AG04449 (cell line): ENCODE measurements at regions not wholly inside any gene's neighbourhood (a gene's known extent, or its start where the extent isn't known, plus 50 kb on each side); places are given as distances from the start of the nearest gene placed in this dataset.

Source experiments
- CTCF ChIA-PET: fragments of 350-600 bp; formaldehyde crosslinking; extraction: SDS; loops from one replicate; lab custom pipeline; 2021; ENCODE audit warnings: antibody characterized with exemption; lab: Yijun Ruan, JAX
- POLR2A ChIA-PET: fragments of 400-600, 350-600 bp; formaldehyde crosslinking; extraction: SDS; loops from one replicate; lab custom pipeline; 2020; ENCODE audit warnings: antibody characterized with exemption, inconsistent platforms; lab: Yijun Ruan, JAX
- DNase-seq: peaks from one replicate; pipeline ENCODE4 v3.0.0-alpha.2; 2010; ENCODE audit warnings: low read depth, low spot score
- H3K4me3 ChIP-seq: 2 replicates; pipeline ENCODE4 v1.5.1; 2011; ENCODE audit warnings: low read depth, mild to moderate bottlenecking, control low read depth, low read length
- CTCF ChIP-seq: IDR thresholded peaks from one replicate; pipeline ENCODE4 v1.5.1; 2011; ENCODE audit warnings: mild to moderate bottlenecking, moderate library complexity, low read length, control low read depth, inconsistent platforms; ENCODE audit not compliant: insufficient read depth; ENCODE audit errors: missing control alignments

- no peak for TF ChIP-seq CTCF
- no peak for DNase-seq
- no peak overlapping the region for H3K4me3 ChIP-seq
- CTCF ChIA-PET = interaction anchor here (1.0 kb wide), 1 partner anchor 50 kb away, joined by 3 read pairs; no protein-coding TSS in a partner anchor
- POLR2A ChIA-PET = no interaction called here
These were observed 58.9 kb upstream of the SLC6A6 start for GRCh38 chr3:14343338-14344112.

GRCh38 chr3:14344351-14344750, 58.1 kb upstream of the SLC6A6 start:
- TF ChIP-seq CTCF = no peak
- no peak overlapping the region for H3K4me3 ChIP-seq
- ChIA-PET CTCF (interaction anchor here (1.0 kb wide), 1 partner anchor 51 kb away, joined by 3 read pairs; no protein-coding TSS in a partner anchor), POLR2A (no interaction called here)
- DNase-seq = no peak

GRCh38 chr3:14345496-14346150, 56.8 kb upstream of the SLC6A6 start:
- no peak for TF ChIP-seq CTCF
- CTCF ChIA-PET = interaction anchor here (1.1 to 1.2 kb wide), 3 partner anchors 9 to 84 kb away, joined by 3 to 6 read pairs (median 5); no protein-coding TSS in a partner anchor
- POLR2A ChIA-PET = no interaction called here

GRCh38 chr3:14346191-14346590, 56.2 kb upstream of the SLC6A6 start:
- H3K4me3 ChIP-seq = no peak overlapping the region
- ChIA-PET POLR2A (no interaction called here), CTCF (interaction anchor here (1.1 to 1.2 kb wide), 2 partner anchors 9 to 84 kb away, joined by 5 to 6 read pairs; no protein-coding TSS in a partner anchor)
- DNase-seq = no peak
- no peak for TF ChIP-seq CTCF

More at GRCh38 chr3:14345496-14346150, 56.8 kb upstream of the SLC6A6 start:
- DNase-seq = no peak
- H3K4me3 ChIP-seq = no peak overlapping the region

- H3K4me3 ChIP-seq = no peak overlapping the region
- ChIA-PET POLR2A (no interaction called here), CTCF (no interaction called here)
- TF ChIP-seq CTCF = no peak
- DNase-seq = no peak
These were observed 55.8 kb upstream of the SLC6A6 start for GRCh38 chr3:14346642-14347041.

GRCh38 chr3:14347110-14347509, 55.3 kb upstream of the SLC6A6 start:
- H3K4me3 ChIP-seq = no peak overlapping the region
- TF ChIP-seq CTCF = no peak
- DNase-seq = no peak
- ChIA-PET CTCF (no interaction called here), POLR2A (no interaction called here)
